Panc1 (cell line): ENCODE measurements at regions not wholly inside any gene's neighbourhood (a gene's known extent, or its start where the extent isn't known, plus 50 kb on each side); places are given as distances from the start of the nearest gene placed in this dataset.

Source experiments
- ATAC-seq: fragments of 200-7000 bp; cut with Tn5 transposase; 2 replicates; pipeline ENCODE4 v1.9.1; 2020; ENCODE audit warnings: mild to moderate bottlenecking, moderate library complexity
- BruUV-seq: library from RNA; stranded (reverse); fragments of 400-500 nt; replicated peaks from 2 replicates; lab custom pipeline; 2021; lab: Mats Ljungman, UMichigan
- CTCF ChIA-PET: fragments of 300-600 bp; sonication (Branson Sonifier 250); formaldehyde crosslinking; loops from one replicate; lab custom pipeline; 2022; ENCODE audit warnings: antibody characterized with exemption; lab: Charles Lee
- POLR2A ChIA-PET: fragments of 300-600 bp; sonication (Branson Sonifier 250); formaldehyde crosslinking; loops from one replicate; lab custom pipeline; 2022; ENCODE audit warnings: antibody characterized with exemption; lab: Charles Lee
- DNase-seq: peaks from one replicate; pipeline ENCODE4 v3.0.0-alpha.2; 2010; ENCODE audit warnings: low read depth, low spot score
- H3K27ac ChIP-seq: 2 replicates; pipeline ENCODE4 v1.5.1; 2011; ENCODE audit warnings: mild to moderate bottlenecking, low read length, inconsistent platforms
- H3K27me3 ChIP-seq: fragments of 200-500 bp; sonication (Bioruptor generic); 2 replicates; pipeline ENCODE4 v1.6.0; 2014; ENCODE audit warnings: low read length, inconsistent platforms; ENCODE audit not compliant: control insufficient read depth, insufficient read depth
- H3K36me3 ChIP-seq: fragments of 200-500 bp; sonication (Bioruptor generic); 2 replicates; pipeline ENCODE4 v1.5.1; 2014; ENCODE audit warnings: inconsistent platforms, mild to moderate bottlenecking, low read length, moderate library complexity; ENCODE audit not compliant: control insufficient read depth, insufficient read depth
- H3K4me1 ChIP-seq: 2 replicates; pipeline ENCODE4 v1.5.1; 2011; ENCODE audit warnings: inconsistent platforms, mild to moderate bottlenecking, low read length, moderate library complexity; ENCODE audit not compliant: control insufficient read depth, insufficient read depth
- H3K4me3 ChIP-seq, 2 experiments: 2 replicates each; pipeline ENCODE4 v1.5.1; 2011 to 2012; ENCODE audit warnings: low read depth in 2 of 2, low read length in 2 of 2, mild to moderate bottlenecking in 2 of 2, inconsistent platforms in 1 of 2, moderate library complexity in 1 of 2
- H3K9me3 ChIP-seq: fragments of 200-500 bp; sonication (Bioruptor generic); 2 replicates; pipeline ENCODE4 v1.5.1; 2014; ENCODE audit warnings: low read depth, mild to moderate bottlenecking, inconsistent platforms, low read length, moderate library complexity; ENCODE audit not compliant: control insufficient read depth, insufficient read depth
- CTCF ChIP-seq: fragments of 450-650 bp; IDR thresholded peaks from 2 replicates; pipeline ENCODE4 v1.5.1; 2017; ENCODE audit warnings: mild to moderate bottlenecking
- POLR2AphosphoS5 ChIP-seq: IDR thresholded peaks from 2 replicates; pipeline ENCODE4 v1.6.1; 2012; ENCODE audit warnings: mild to moderate bottlenecking, low read depth, low read length, moderate library complexity
- REST ChIP-seq, 2 experiments: IDR thresholded peaks; 2 replicates each; pipeline ENCODE4 v1.6.1; 2011 to 2012; ENCODE audit warnings: low read depth in 2 of 2, control low read depth in 1 of 2, low read length in 1 of 2, mild to moderate bottlenecking in 1 of 2, moderate library complexity in 1 of 2; ENCODE audit not compliant: insufficient read depth in 1 of 2
- SIN3A ChIP-seq: IDR thresholded peaks from 2 replicates; pipeline ENCODE4 v1.6.1; 2012; ENCODE audit warnings: low read depth, mild to moderate bottlenecking, low read length, moderate library complexity, borderline replicate concordance; ENCODE audit not compliant: insufficient read depth
- TCF7L2 ChIP-seq: IDR thresholded peaks from 2 replicates; pipeline ENCODE4 v1.6.1; 2011; ENCODE audit warnings: mild to moderate bottlenecking, low read depth, low read length, inconsistent platforms
- in situ Hi-C: cut with HindIII; loops from 2 replicates; pipeline ENCODE4 v1.10.0; 2016; ENCODE audit warnings: low sequenced_read_pairs, low pct_unique_long_range_greater_than_20kb
- intact Hi-C: fragments of 100-400 bp; cut with micrococcal nuclease; formaldehyde crosslinking; loops from one replicate; pipeline ENCODE4 v1.10.0; 2022; ENCODE audit not compliant: unreplicated experiment

GRCh38 chr13:111506125-111506524 lies 185.7 kb downstream of the TEX29 start:
- Histone ChIP-seq H3K27me3 (no peaks in the 10 kb centered on the region; the same call in 1 of the 2 replicates), H3K9me3 (no peaks in the 10 kb centered on the region), H3K4me3 (no peak overlapping the region), H3K4me1 (no peaks in the 10 kb centered on the region), H3K27ac (no peak overlapping the region), H3K36me3 (no peaks in the 10 kb centered on the region)
- intact Hi-C loops (no loop called here), in situ Hi-C loops (no loop called here)
- POLR2A ChIA-PET, result no interaction called here
- TF ChIP-seq CTCF (no peak), REST (IDR thresholded peaks at IDR 0.05; ENCODE audit: insufficient read depth in 1 of 2, low read depth in 2 of 2, low read length in 1 of 2) (no peak), TCF7L2 (no peak), POLR2AphosphoS5 (no peak), SIN3A (no peak)
- no TSS peak for BruUV-seq
- DNase-seq (no peak), ATAC-seq (no peak)
- CTCF ChIA-PET, result no interaction called here

- Histone ChIP-seq H3K27me3 (no peaks in the 10 kb centered on the region; the same call in 1 of the 2 replicates), H3K36me3 (no peaks in the 10 kb centered on the region), H3K9me3 (no peaks in the 10 kb centered on the region), H3K4me1 (no peaks in the 10 kb centered on the region), H3K4me3 (no peak overlapping the region), H3K27ac (no peak overlapping the region)
- ATAC-seq (no peak), DNase-seq (no peak)
- BruUV-seq, result no TSS peak
- ChIA-PET CTCF (no interaction called here), POLR2A (no interaction called here)
- in situ Hi-C loops, result no loop called here
- intact Hi-C loops, result no loop called here
- no peak for TF ChIP-seq TCF7L2
- TF ChIP-seq CTCF, result no peak
- TF ChIP-seq REST (IDR thresholded peaks at IDR 0.05; ENCODE audit: insufficient read depth in 1 of 2, low read depth in 2 of 2, low read length in 1 of 2), result no peak
- TF ChIP-seq POLR2AphosphoS5, result no peak
- no peak for TF ChIP-seq SIN3A
Observed at GRCh38 chr13:111506621-111507020, 186.2 kb downstream of the TEX29 start.
